DOHH2 (cell line): ENCODE measurements at regions not wholly inside any gene's neighbourhood (a gene's known extent, or its start where the extent isn't known, plus 50 kb on each side); places are given as distances from the start of the nearest gene placed in this dataset.

Source experiments
- H3F3A ChIP-seq: fragments of 200-600 bp; sonication (generic), shearing (Covaris generic); 2 replicates; pipeline ENCODE4 v1.6.0; 2016; ENCODE audit warnings: antibody characterized with exemption, mild to moderate bottlenecking; ENCODE audit not compliant: control insufficient read depth, insufficient read depth
- H3K27ac ChIP-seq: fragments of 200-600 bp; sonication (generic); 2 replicates; pipeline ENCODE4 v1.5.1; 2014; ENCODE audit warnings: low read depth, mild to moderate bottlenecking, low read length, moderate library complexity
- H3K27me3 ChIP-seq: fragments of 200-600 bp; sonication (generic); 2 replicates; pipeline ENCODE4 v1.6.1; 2014; ENCODE audit warnings: mild to moderate bottlenecking, low read length, mixed read lengths; ENCODE audit not compliant: control insufficient read depth
- H3K36me3 ChIP-seq: fragments of 200-600 bp; sonication (generic); 2 replicates; pipeline ENCODE4 v1.6.1; 2014; ENCODE audit warnings: mild to moderate bottlenecking, low read length, moderate library complexity, mixed read lengths; ENCODE audit not compliant: control insufficient read depth
- H3K4me1 ChIP-seq: fragments of 200-600 bp; sonication (generic); 2 replicates; pipeline ENCODE4 v1.6.1; 2014; ENCODE audit warnings: mild to moderate bottlenecking, low read length, mixed read lengths; ENCODE audit not compliant: control insufficient read depth
- H3K4me2 ChIP-seq: fragments of 200-600 bp; sonication (generic); 2 replicates; pipeline ENCODE4 v1.6.0; 2014; ENCODE audit warnings: mild to moderate bottlenecking, low read length, moderate library complexity
- H3K4me3 ChIP-seq: fragments of 200-600 bp; sonication (generic); 2 replicates; pipeline ENCODE4 v1.5.1; 2014; ENCODE audit warnings: mild to moderate bottlenecking, low read length, mixed read lengths
- H3K79me2 ChIP-seq: fragments of 200-600 bp; sonication (generic); 2 replicates; pipeline ENCODE4 v1.6.1; 2014; ENCODE audit warnings: mild to moderate bottlenecking, low read length, mixed read lengths; ENCODE audit not compliant: control insufficient read depth
- H3K9me2 ChIP-seq: fragments of 200-600 bp; sonication (generic); replicated peaks from 2 replicates; pipeline ENCODE4 v1.6.1; 2014; ENCODE audit warnings: mild to moderate bottlenecking, low read length, mixed read lengths; ENCODE audit not compliant: control insufficient read depth
- H3K9me3 ChIP-seq: fragments of 200-600 bp; sonication (generic); 2 replicates; pipeline ENCODE4 v1.6.1; 2014; ENCODE audit warnings: antibody characterized with exemption, low read length, mixed read lengths; ENCODE audit not compliant: control insufficient read depth, insufficient read depth
- H4K20me1 ChIP-seq: fragments of 200-600 bp; sonication (generic); 2 replicates; pipeline ENCODE4 v1.6.0; 2014; ENCODE audit warnings: low read depth, mild to moderate bottlenecking, antibody characterized with exemption, low read length, moderate library complexity; ENCODE audit not compliant: control insufficient read depth, insufficient read depth
- EZH2phosphoT487 ChIP-seq: fragments of 200-600 bp; sonication (generic); IDR thresholded peaks from 2 replicates; pipeline ENCODE4 v1.6.1; 2017; ENCODE audit warnings: borderline replicate concordance, mild to moderate bottlenecking, antibody characterized with exemption, low read length, moderate library complexity, mixed read lengths
- TF ChIP-seq, protein P1 (sequence below): fragments of 200-600 bp; sonication (generic); IDR thresholded peaks from one replicate; pipeline ENCODE4 v1.5.1; 2014; ENCODE audit warnings: antibody characterized with exemption, mild to moderate bottlenecking, low read depth, low read length; ENCODE audit not compliant: poor library complexity, severe bottlenecking

DNA sequence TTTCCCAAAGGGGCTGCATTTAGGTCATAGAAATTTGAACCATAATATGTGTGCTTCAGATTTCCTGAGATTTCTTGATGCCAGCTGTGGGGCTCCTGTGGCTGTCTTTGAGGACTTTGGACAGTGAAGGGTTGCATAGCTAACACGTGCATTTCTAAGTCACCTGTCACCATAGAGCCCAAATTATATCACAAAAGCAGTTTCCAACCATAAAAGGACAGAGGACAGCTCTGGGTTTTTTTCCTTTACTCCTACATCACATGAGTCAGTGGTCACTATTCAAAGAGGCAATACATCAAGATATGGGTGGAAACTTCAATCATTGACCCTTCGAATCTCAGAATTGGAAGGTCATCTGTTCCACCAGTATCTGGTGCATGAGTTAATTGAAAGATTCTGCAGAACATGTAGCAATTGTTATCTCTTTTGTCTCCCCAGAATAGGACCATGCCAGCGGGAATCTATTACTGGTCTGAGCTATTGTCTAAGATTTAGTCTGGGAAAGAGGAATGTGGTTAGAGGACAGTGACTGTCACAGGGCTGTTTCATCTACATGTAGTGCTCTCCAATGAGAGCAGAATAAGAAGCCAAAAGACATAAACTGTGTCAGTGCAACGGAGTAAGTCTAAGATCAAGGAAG, 133.5 kb downstream of the AASDH start:
- H3K36me3 ChIP-seq: no peaks in the 10 kb centered on the region
- no peaks in the 10 kb centered on the region for H3F3A ChIP-seq

DNA sequence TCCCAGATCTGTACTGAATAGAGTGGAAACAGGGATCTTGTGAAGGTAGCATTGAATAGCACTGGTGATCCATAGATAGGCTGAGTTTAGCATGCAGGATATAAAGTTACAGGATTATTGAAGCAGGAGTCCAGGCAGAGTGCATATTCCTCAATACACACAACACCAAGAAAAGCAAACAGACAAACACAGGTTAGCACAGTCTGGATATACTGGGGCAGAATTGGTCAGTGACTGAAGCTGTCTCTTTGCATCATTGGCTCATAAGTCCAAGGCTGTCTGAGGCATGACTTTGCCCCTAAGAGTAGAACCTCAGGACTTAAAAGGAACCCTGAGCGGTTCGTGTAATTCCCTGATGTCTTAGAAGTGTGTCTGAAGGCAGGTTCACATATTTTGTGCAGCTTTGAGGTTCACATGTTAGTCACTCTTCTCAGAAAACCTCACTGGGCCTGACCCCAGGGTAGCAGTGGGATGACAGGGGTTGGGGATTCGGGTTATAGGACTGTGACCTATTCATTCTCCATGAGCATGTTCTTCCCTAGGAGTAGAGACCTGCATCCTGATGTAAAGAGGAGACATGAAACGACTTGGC, 134.6 kb downstream of the AASDH start:
- H3K4me2 ChIP-seq: no peak overlapping the region
- no peaks in the 10 kb centered on the region for H3K27me3 ChIP-seq
- no peak for TF ChIP-seq EZH2phosphoT487
- TF ChIP-seq, protein P1, sequence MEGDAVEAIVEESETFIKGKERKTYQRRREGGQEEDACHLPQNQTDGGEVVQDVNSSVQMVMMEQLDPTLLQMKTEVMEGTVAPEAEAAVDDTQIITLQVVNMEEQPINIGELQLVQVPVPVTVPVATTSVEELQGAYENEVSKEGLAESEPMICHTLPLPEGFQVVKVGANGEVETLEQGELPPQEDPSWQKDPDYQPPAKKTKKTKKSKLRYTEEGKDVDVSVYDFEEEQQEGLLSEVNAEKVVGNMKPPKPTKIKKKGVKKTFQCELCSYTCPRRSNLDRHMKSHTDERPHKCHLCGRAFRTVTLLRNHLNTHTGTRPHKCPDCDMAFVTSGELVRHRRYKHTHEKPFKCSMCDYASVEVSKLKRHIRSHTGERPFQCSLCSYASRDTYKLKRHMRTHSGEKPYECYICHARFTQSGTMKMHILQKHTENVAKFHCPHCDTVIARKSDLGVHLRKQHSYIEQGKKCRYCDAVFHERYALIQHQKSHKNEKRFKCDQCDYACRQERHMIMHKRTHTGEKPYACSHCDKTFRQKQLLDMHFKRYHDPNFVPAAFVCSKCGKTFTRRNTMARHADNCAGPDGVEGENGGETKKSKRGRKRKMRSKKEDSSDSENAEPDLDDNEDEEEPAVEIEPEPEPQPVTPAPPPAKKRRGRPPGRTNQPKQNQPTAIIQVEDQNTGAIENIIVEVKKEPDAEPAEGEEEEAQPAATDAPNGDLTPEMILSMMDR: no peak

More for the DNA sequence above, 133.5 kb downstream of the AASDH start:
- H3K27me3 ChIP-seq: no peaks in the 10 kb centered on the region
- TF ChIP-seq, protein P1: no peak
- no peak for TF ChIP-seq EZH2phosphoT487
- no peak overlapping the region for H3K4me2 ChIP-seq
- no peaks in the 10 kb centered on the region for H4K20me1 ChIP-seq
- H3K9me3 ChIP-seq: no peaks in the 10 kb centered on the region
- no peaks in the 10 kb centered on the region for H3K4me1 ChIP-seq
- H3K27ac ChIP-seq: no peak overlapping the region
- no peaks in the 10 kb centered on the region for H3K9me2 ChIP-seq
- H3K79me2 ChIP-seq: no peaks in the 10 kb centered on the region
- H3K4me3 ChIP-seq: no peak overlapping the region

DNA sequence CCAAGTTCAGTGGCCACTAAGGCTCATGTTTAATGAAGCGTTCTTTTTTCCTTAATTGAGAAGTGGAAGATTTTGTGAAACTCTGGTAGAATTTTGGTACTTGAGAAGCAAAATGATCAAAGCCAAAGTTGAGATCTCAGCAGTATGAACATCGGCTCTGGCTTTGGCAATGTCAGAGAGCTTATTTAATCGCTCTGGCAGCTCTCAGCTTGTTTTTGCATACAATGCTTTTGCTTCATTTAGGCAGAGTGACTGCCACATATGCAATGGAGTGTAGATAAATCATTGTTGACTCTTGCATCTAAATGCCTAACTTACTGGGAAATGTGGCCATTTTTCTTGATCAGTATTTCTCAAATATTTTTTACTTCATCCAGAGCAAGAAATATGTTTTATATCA, 135.7 kb downstream of the AASDH start:
- H3K9me3 ChIP-seq: no peaks in the 10 kb centered on the region
- H3K4me2 ChIP-seq: no peak overlapping the region
- no peaks in the 10 kb centered on the region for H3K4me1 ChIP-seq
- H3K4me3 ChIP-seq: no peak overlapping the region
- H3K27me3 ChIP-seq: no peaks in the 10 kb centered on the region
- H3K79me2 ChIP-seq: no peaks in the 10 kb centered on the region
- H3F3A ChIP-seq: no peaks in the 10 kb centered on the region
- no peaks in the 10 kb centered on the region for H3K36me3 ChIP-seq
- H3K27ac ChIP-seq: no peak overlapping the region
- TF ChIP-seq EZH2phosphoT487: no peak
- TF ChIP-seq, protein P1: no peak
- H4K20me1 ChIP-seq: no peaks in the 10 kb centered on the region
- H3K9me2 ChIP-seq: no peaks in the 10 kb centered on the region

More for the DNA sequence above, 134.6 kb downstream of the AASDH start:
- H4K20me1 ChIP-seq: no peaks in the 10 kb centered on the region
- H3K79me2 ChIP-seq: no peaks in the 10 kb centered on the region
- H3K4me3 ChIP-seq: no peak overlapping the region
- H3K36me3 ChIP-seq: no peaks in the 10 kb centered on the region
- H3K9me2 ChIP-seq: no peaks in the 10 kb centered on the region
- no peaks in the 10 kb centered on the region for H3K4me1 ChIP-seq
- no peak overlapping the region for H3K27ac ChIP-seq
- H3K9me3 ChIP-seq: no peaks in the 10 kb centered on the region
- H3F3A ChIP-seq: no peaks in the 10 kb centered on the region
